Stimulated activated naive B cell treated with anti-CD40 and anti-IgM and Interleukin-4, amounts not matched to agents 10 μg/mL and 1 μg/mL and 100 μg/mL, for 72 hours (primary cell): ENCODE measurements at regions not wholly inside any gene's neighbourhood (a gene's known extent, or its start where the extent isn't known, plus 50 kb on each side); places are given as distances from the start of the nearest gene placed in this dataset.
A peak's percentile ranks its signal among the peaks of the same experiment; 100 is the strongest.
"Not testable (repeated sequence)": the region's sequence is repeated elsewhere in the genome, so short reads cannot be mapped to it uniquely, and the experiment has no call there.

Experiments
- ATAC-seq, 2 donors: fragments of 150-1000 bp; cut with Tn5 transposase; replicated peaks; 2 replicates each; pipeline ENCODE4 v1.10.0; 2021; ENCODE audit warnings: moderate library complexity in 1 of 2
- DNase-seq: peaks from one replicate; pipeline ENCODE4 v3.0.0; 2021
- H3K27ac Mint-ChIP-seq: one replicate; pipeline ENCODE4 v1.8.0; 2022; ENCODE audit warnings: mild to moderate bottlenecking, mixed read lengths
- H3K27me3 Mint-ChIP-seq, 2 donors: one replicate each; pipeline ENCODE4 v1.8.0; 2022; ENCODE audit warnings: mixed read lengths in 2 of 2
- H3K36me3 Mint-ChIP-seq, 2 donors: one replicate each; pipeline ENCODE4 v1.8.0; 2022; ENCODE audit warnings: mixed read lengths in 2 of 2, mild to moderate bottlenecking in 1 of 2
- H3K4me1 Mint-ChIP-seq, 2 donors: one replicate each; pipeline ENCODE4 v1.8.0; 2022; ENCODE audit warnings: mixed read lengths in 2 of 2, mild to moderate bottlenecking in 1 of 2
- H3K4me3 Mint-ChIP-seq, 2 donors: one replicate each; pipeline ENCODE4 v1.8.0; 2022; ENCODE audit warnings: mild to moderate bottlenecking in 2 of 2, mixed read lengths in 2 of 2, moderate library complexity in 1 of 2
- H3K9me3 Mint-ChIP-seq, 2 donors: one replicate each; pipeline ENCODE4 v1.8.0; 2022; ENCODE audit warnings: mixed read lengths in 2 of 2, mild to moderate bottlenecking in 1 of 2

DNA sequence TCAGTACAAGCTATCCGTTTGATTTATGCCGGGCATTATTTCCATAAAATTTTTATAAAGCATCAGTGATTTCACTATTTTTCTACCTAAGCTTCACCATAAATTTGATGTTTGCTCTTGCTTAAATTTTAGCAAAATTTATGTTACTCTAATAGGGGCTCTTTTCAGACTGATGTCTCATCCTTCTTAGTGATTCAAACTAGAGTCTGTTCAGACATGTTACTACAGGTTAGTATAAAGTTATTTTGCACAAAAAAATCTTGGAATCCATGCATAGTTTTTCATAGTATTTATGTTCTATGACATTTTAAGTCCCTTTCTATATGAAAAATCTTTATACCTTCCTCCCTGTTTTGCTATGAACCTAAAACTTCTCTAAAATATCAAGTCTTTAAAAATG is 1151.9 kb downstream of the SLITRK5 start:
- H3K4me1 Mint-ChIP-seq: no peaks in the 10 kb centered on the region
- no peaks in the 10 kb centered on the region for H3K27me3 Mint-ChIP-seq
- H3K36me3 Mint-ChIP-seq: no peaks in the 10 kb centered on the region
- no peak overlapping the region for H3K27ac Mint-ChIP-seq
- no peaks in the 10 kb centered on the region for H3K9me3 Mint-ChIP-seq
- DNase-seq (no peak), ATAC-seq (no peak)
- H3K4me3 Mint-ChIP-seq: no peak overlapping the region

DNA sequence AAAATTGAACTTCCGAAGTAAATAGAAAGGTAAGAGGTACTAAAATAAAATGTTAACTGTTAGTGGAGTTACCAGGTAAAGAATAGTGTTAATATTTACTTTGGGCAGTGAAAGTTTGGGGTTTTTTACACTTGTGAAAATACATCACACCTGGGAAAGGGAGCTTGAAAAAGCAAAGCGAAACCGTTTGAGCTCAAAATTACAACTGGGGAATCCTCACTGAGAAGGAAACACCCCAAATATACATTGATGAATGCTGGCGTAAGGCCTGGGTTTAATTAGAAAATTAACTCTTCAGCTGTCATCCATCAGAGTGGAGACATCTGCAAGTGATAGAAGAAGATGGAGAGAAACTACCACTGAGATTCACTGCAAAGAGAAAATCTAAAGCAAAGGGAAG is 1153.0 kb downstream of the SLITRK5 start:
- Mint-ChIP-seq H3K9me3 (peaks cover 4% of the 10 kb centered on the region in 2 donors), H3K4me1 (no peaks in the 10 kb centered on the region), H3K4me3 (no peak overlapping the region), H3K27ac (no peak overlapping the region), H3K36me3 (no peaks in the 10 kb centered on the region), H3K27me3 (no peaks in the 10 kb centered on the region)
- DNase-seq (no peak), ATAC-seq (no peak)

DNA sequence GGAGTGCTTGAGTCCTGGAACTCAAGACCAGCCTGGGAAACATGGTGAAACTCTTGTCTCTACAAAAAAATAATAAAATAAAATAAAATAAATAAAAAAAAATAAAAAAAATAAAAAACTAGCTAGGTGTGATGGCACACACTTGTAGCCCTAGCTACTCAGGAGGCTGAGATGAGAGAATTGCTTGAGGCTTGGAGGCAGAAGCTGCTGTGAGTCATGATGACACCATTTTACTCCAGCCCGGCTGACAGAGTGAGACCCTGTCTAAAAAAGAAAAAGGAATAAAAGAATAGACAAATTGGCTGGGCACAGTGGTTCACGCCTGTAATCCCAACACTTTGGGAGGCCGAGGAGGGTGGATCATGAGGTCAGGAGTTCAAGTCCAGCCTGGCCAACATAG is 1168.9 kb downstream of the SLITRK5 start:
- DNase-seq (no peak), ATAC-seq (no peak)
- H3K27me3 Mint-ChIP-seq: no peaks in the 10 kb centered on the region
- no peak overlapping the region for H3K27ac Mint-ChIP-seq
- H3K9me3 Mint-ChIP-seq: peaks cover 0 to 2% of the 10 kb centered on the region in 2 donors
- no peak overlapping the region for H3K4me3 Mint-ChIP-seq
- H3K36me3 Mint-ChIP-seq: no peaks in the 10 kb centered on the region
- H3K4me1 Mint-ChIP-seq: no peaks in the 10 kb centered on the region

DNA sequence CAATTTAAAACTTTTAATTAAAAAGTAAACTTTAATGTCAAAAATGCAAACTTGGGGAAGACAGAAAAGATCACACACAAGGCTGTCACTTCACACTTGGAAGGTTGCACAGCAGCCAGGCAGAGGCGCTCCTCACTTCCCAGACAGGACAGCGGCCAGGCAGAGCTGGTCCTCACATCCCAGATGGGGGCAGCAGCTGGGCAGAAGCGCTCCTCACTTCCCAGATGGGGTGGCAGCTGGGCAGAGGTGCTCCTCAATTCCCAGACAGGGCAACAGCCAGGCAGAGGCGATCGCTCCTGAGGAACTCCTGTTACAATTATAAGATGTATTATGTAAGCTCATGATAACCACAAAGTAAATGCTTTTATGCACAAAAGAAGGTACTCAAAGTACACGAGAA is 1181.1 kb downstream of the SLITRK5 start:
- H3K4me1 Mint-ChIP-seq, H3K27ac Mint-ChIP-seq, H3K27me3 Mint-ChIP-seq, H3K9me3 Mint-ChIP-seq, DNase-seq, ATAC-seq, H3K36me3 Mint-ChIP-seq, H3K4me3 Mint-ChIP-seq: not testable (repeated sequence)

DNA sequence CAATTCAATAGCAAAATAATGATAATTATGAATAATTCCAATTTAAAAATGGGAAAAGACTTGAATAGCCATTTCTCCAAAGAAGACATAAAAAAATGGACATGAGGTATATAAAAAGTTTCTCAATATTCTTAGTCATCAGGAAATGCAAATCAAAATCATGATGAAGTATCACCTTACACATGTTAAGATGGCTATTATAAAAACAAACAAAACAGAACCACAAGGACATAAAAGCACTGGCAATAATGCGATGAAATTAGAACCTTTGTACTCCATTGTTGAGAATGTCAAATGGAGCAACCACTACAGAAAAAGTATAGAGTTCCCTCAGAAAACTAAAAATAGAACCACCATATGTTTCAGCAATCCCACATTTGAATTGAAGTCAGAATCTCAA is 1186.1 kb downstream of the SLITRK5 start:
- Mint-ChIP-seq H3K36me3 (no peaks in the 10 kb centered on the region), H3K27ac (no peak overlapping the region), H3K27me3 (no peaks in the 10 kb centered on the region), H3K4me3 (no peak overlapping the region), H3K9me3 (peaks cover 2 to 4% of the 10 kb centered on the region in 2 donors), H3K4me1 (no peaks in the 10 kb centered on the region)
- ATAC-seq (no peak), DNase-seq (no peak)

DNA sequence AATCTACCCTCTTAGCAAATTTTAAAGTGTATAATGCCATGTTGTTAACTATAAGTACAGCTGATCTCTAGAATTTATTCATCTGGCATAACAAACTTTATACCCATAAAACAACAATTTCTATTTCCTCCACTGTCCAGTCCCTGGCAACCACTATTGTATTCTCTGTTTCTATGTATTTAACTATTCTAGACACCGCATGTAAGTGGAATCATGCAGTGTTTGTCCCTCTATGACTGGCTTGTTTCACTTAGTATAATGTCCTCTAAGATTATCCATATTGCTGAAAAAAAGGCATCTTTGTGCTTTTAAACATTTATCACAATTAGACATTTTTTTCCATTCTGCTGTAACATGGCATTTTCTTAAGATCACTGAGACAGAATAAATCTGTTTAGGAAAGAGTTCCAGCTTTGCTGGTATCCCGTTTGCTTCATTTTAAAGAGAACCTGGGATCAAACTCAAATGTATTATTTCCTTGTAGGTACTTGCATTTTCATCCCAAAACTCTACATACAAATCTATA is 1191.0 kb downstream of the SLITRK5 start:
- H3K4me3 Mint-ChIP-seq: no peak overlapping the region
- no peaks in the 10 kb centered on the region for H3K36me3 Mint-ChIP-seq
- H3K27ac Mint-ChIP-seq: no peak overlapping the region
- ATAC-seq: no peak
- no peaks in the 10 kb centered on the region for H3K4me1 Mint-ChIP-seq
- H3K27me3 Mint-ChIP-seq: no peaks in the 10 kb centered on the region
- no peaks in the 10 kb centered on the region for H3K9me3 Mint-ChIP-seq
- no peak for DNase-seq

DNA sequence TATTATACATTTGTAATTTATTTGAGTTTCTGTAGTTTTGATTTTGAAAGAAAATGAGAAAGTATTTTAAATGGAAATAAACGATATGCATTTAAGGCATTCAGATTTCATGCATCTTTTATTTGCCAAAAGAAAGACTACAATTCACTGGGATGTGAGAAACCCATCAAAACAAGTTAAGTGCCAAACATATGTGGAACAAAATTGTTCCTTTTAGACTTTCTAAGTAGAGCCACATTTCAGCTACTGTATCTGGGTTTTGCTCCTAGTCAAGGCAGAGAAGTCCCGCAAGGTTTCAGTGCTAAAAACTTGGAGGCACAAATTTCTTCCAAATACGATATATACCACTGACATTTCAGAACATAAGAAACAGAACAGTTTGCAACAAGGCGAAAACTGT is 1191.9 kb downstream of the SLITRK5 start:
- no peaks in the 10 kb centered on the region for H3K4me1 Mint-ChIP-seq
- H3K4me3 Mint-ChIP-seq: no peak overlapping the region
- no peak for DNase-seq
- H3K27ac Mint-ChIP-seq: no peak overlapping the region
- no peaks in the 10 kb centered on the region for H3K36me3 Mint-ChIP-seq
- no peak for ATAC-seq
- H3K9me3 Mint-ChIP-seq: no peaks in the 10 kb centered on the region
- H3K27me3 Mint-ChIP-seq: no peaks in the 10 kb centered on the region

DNA sequence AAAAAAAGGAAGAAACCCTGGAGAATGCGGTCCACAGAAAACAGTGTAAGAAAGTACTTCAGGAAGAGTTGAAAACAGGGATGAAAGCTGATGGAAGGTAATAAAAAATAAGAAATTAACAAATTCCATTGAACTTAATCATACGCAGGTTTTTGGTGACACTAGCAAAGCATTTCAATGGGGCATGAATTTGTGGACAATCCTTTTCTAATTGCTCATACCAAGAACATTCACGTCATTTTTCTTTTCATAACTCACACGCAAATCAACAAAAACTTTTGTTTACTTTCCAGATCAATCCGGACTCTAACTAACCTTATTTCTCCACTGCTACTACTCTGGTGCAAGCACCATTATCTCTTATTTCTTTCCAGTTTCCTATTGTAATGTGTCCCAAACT is 1195.0 kb downstream of the SLITRK5 start:
- H3K36me3 Mint-ChIP-seq: no peaks in the 10 kb centered on the region
- H3K9me3 Mint-ChIP-seq: no peaks in the 10 kb centered on the region
- H3K27ac Mint-ChIP-seq: no peak overlapping the region
- no peak for DNase-seq
- no peak overlapping the region for H3K4me3 Mint-ChIP-seq
- H3K4me1 Mint-ChIP-seq: no peaks in the 10 kb centered on the region
- ATAC-seq: no peak
- H3K27me3 Mint-ChIP-seq: no peaks in the 10 kb centered on the region

DNA sequence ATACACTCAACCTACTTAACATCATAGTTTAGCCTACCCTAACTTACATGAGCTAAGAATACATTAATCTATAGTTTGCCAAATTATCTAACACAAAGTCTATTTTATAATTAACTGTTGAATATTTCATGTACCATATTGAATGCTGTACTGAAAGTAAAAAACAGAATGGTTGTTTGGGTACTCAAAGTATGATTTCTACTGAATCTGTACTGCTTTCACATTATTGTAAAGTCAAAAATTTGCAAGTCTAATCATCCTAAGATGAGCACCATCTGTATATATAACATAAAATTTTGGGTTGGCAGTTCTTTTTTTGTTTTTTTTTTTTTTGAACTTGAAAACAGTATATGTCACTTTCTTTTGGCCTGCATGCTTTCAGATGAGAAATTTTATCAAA is 1212.6 kb downstream of the SLITRK5 start:
- peaks cover 6 to 10% of the 10 kb centered on the region in 2 donors for H3K9me3 Mint-ChIP-seq
- no peak overlapping the region for H3K27ac Mint-ChIP-seq

DNA sequence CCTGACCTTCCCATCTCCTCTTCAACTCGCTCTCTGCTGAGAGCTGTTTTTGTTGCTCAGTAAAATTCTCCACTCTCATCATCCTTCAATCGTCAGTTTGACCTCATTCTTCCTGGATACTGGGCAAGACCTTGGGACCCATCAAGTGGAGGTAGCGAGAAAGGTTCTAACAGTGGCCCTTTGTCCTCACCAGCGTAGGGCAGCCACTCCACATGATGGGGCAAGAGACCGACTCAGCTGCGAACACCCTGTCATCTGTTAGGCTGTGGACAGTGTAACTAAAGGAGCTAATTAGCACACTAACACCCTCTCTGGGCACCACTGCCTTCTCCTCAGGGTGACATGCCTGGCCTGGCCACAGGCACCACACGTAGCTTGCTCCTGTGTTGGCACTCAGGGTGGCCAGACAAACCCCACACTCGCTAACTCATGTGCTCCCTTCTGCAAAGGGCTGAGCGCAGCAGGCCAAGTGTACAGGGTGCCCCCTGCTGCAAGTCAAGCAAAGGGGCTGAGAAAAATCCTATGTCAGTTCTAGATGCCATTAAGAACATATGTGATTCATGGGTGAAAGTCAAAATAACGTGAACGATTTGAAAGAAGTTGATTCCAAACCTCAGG is 1216.0 kb downstream of the SLITRK5 start:
- Mint-ChIP-seq H3K36me3 (no peaks in the 10 kb centered on the region), H3K4me1 (no peaks in the 10 kb centered on the region)

More for the DNA sequence above, 1212.6 kb downstream of the SLITRK5 start:
- no peaks in the 10 kb centered on the region for H3K4me1 Mint-ChIP-seq
- no peaks in the 10 kb centered on the region for H3K27me3 Mint-ChIP-seq
- ATAC-seq (no peak), DNase-seq (no peak)
- H3K4me3 Mint-ChIP-seq: no peak overlapping the region
- H3K36me3 Mint-ChIP-seq: no peaks in the 10 kb centered on the region

DNA sequence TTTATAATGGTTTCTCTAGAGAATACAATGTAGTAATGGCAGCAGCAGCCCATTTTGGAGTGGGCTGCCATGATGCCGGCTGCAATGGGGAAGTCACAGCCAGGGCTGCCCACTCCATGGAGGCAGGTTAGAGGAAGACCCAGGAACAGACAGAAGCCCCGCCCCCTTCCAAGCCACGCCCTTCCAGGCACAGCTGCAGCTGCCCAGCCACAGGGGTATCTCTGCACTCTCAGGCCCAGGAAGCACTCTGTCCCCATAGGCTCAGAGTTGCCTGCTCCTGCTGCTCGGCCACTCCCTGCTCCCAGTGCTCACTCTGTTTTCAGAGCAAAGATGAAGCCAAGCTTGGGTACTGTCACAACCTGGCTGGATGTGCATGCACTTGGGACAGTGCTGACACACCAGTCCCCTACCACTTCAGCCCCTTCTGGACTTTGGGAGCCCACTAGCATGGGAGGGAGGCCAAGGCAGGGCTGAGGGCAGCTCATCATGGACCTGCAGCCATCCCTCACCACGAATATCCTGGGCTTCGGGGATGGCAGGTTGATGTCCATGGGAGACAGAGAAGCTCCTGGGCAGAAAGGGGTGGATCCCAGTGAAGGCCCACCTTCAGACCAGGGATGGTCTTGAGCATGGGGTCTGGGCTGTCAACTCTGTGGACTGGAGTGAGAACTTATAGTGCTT is 1224.2 kb downstream of the SLITRK5 start:
- Mint-ChIP-seq H3K27me3 (no peaks in the 10 kb centered on the region), H3K9me3 (peaks cover 0 to 4% of the 10 kb centered on the region in 2 donors), H3K4me1 (no peaks in the 10 kb centered on the region), H3K36me3 (no peaks in the 10 kb centered on the region), H3K4me3 (no peak overlapping the region), H3K27ac (no peak overlapping the region)
- ATAC-seq: no peak
- DNase-seq: no peak

More for the DNA sequence above, 1216.0 kb downstream of the SLITRK5 start:
- Mint-ChIP-seq H3K27me3 (no peaks in the 10 kb centered on the region), H3K4me3 (no peak overlapping the region), H3K9me3 (peaks cover 0 to 2% of the 10 kb centered on the region in 2 donors), H3K27ac (no peak overlapping the region)
- ATAC-seq (no peak), DNase-seq (no peak)

DNA sequence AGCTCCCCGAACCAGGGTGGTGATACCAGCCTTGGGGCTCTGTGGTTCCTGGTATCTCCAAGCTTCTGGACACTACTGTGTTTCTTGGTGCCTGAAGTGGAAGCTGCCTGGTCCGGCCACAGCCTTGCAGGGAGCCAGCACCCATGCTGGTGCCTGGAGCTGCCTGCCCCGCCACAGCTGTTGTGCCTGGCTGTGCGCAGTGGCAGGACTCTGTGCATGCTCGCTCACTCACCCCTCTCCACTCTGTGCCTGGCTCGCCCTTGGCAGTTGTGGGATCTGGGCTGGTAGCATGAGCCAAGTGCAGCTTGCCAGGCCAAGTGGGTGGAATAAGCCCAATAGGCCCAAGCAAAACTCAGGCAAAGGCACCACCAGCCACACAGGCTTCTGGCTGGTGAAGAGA is 1225.3 kb downstream of the SLITRK5 start:
- Mint-ChIP-seq H3K4me3 (no peak overlapping the region), H3K4me1 (no peaks in the 10 kb centered on the region), H3K27ac (no peak overlapping the region), H3K27me3 (no peaks in the 10 kb centered on the region), H3K9me3 (peaks cover 0 to 4% of the 10 kb centered on the region in 2 donors), H3K36me3 (no peaks in the 10 kb centered on the region)
- ATAC-seq: peak in 1 of 2 donors; percentile 10
- no peak for DNase-seq

DNA sequence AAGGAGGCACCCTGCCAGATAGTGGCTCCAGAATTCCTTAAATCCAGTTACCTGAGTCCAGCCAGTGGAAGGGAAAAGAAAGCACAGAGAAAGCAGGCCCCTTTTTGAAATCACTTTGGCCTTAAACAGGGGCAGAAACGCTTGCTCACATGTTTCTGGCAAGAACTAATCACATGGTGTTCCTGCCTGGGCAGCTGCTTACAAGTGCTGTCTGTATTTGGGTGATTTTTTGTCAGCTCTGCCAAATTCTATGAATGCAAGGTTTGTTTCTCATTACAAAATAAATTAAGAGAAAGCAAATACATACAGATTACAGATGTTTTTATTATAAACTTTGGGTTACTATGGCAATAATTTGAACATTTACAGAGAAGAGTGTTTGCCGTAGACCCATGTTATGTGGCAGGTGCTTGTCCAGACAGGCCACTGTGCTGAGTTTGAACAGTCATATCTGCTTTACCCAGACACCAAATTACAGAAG is 1237.8 kb downstream of the SLITRK5 start:
- H3K36me3 Mint-ChIP-seq: no peaks in the 10 kb centered on the region
- no peak overlapping the region for H3K27ac Mint-ChIP-seq
- H3K4me1 Mint-ChIP-seq: no peaks in the 10 kb centered on the region
- DNase-seq (no peak), ATAC-seq (peak in 1 of 2 donors; percentile 21)
- no peak overlapping the region for H3K4me3 Mint-ChIP-seq
- H3K27me3 Mint-ChIP-seq: no peaks in the 10 kb centered on the region
- peaks cover 0 to 3% of the 10 kb centered on the region in 2 donors for H3K9me3 Mint-ChIP-seq

DNA sequence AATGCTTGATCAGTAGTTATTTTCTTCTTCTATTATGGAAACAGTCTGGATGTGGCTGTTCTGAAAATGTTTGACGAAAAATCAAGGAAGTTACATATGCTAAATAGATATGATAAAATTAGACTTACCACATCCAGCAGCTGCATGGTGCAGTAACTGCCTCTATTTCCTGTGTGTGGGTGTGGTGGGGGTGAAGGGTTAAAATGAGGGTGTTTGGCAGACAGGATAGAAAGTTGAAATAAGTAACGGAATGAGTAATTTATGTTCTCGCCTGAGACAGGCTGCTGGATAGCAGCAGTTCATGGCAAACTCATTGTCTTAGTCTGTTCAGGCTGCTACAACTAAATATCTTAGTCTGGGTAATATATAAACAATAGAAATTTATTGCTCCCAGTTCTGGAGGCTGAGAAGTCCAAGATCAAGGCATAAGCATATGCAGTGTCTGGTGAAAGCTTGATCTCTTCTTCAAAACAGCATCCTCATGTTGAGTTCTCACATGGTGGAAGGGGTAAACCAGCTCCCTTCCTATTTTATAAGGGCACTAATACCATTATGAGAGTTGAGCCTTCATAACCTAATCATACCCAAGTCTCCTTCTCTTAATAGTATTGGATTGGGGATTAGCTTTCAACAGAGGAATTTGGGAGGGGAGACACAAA is 1248.9 kb downstream of the SLITRK5 start:
- no peak overlapping the region for H3K27ac Mint-ChIP-seq
- no peaks in the 10 kb centered on the region for H3K27me3 Mint-ChIP-seq
- ATAC-seq: peak; percentile 98

More for the DNA sequence above, 1248.9 kb downstream of the SLITRK5 start:
- peak; percentile 47 for DNase-seq
- Mint-ChIP-seq H3K9me3 (peaks cover 4 to 7% of the 10 kb centered on the region in 2 donors), H3K4me3 (no peak overlapping the region), H3K4me1 (peaks cover 12 to 20% of the 10 kb centered on the region in 2 donors), H3K36me3 (peaks cover 3 to 8% of the 10 kb centered on the region in 2 donors)
